A673 (cell line): ENCODE measurements at regions not wholly inside any gene's neighbourhood (a gene's known extent, or its start where the extent isn't known, plus 50 kb on each side); places are given as distances from the start of the nearest gene placed in this dataset.

Experiments
- BruUV-seq: library from RNA; stranded (reverse); fragments of 400-500 nt; replicated peaks from 2 replicates; lab custom pipeline; 2021; lab: Mats Ljungman, UMichigan
- CTCF ChIA-PET: fragments of 300-600 bp; sonication (Branson Sonifier 250); formaldehyde crosslinking; loops from one replicate; lab custom pipeline; 2022; ENCODE audit warnings: antibody characterized with exemption; lab: Charles Lee
- POLR2A ChIA-PET: fragments of 300-600 bp; sonication (Branson Sonifier 250); formaldehyde crosslinking; loops from one replicate; lab custom pipeline; 2022; ENCODE audit warnings: antibody characterized with exemption; ENCODE audit not compliant: low non-redundant PET; lab: Charles Lee
- DNase-seq: peaks from one replicate; pipeline ENCODE4 v3.0.0-alpha.2; 2015; ENCODE audit warnings: low spot score
- H3K27ac ChIP-seq: fragments of 200-600 bp; sonication (generic); 2 replicates; pipeline ENCODE4 v1.5.1; 2016; ENCODE audit warnings: mixed run types, low read depth, mild to moderate bottlenecking, mixed read lengths, antibody characterized with exemption, low read length; ENCODE audit not compliant: poor library complexity, severe bottlenecking
- H3K27me3 ChIP-seq: fragments of 200-600 bp; sonication (generic); replicated peaks from 2 replicates; pipeline ENCODE4 v1.6.1; 2017; ENCODE audit warnings: mixed run types, low read depth, mild to moderate bottlenecking, mixed read lengths, antibody characterized with exemption, low read length; ENCODE audit not compliant: insufficient read depth, poor library complexity
- H3K36me3 ChIP-seq: fragments of 200-600 bp; sonication (generic); 2 replicates; pipeline ENCODE4 v1.6.1; 2016; ENCODE audit warnings: mixed run types, mild to moderate bottlenecking, mixed read lengths, antibody characterized with exemption, low read length; ENCODE audit not compliant: insufficient read depth, poor library complexity, severe bottlenecking
- H3K4me1 ChIP-seq: fragments of 200-600 bp; sonication (generic); 2 replicates; pipeline ENCODE4 v1.6.1; 2017; ENCODE audit warnings: mixed run types, mild to moderate bottlenecking, mixed read lengths, antibody characterized with exemption, low read length; ENCODE audit not compliant: insufficient read depth, poor library complexity, severe bottlenecking
- H3K4me3 ChIP-seq: fragments of 200-600 bp; sonication (generic); 2 replicates; pipeline ENCODE4 v1.5.1; 2016; ENCODE audit warnings: low read depth, mixed run types, mild to moderate bottlenecking, mixed read lengths, low read length; ENCODE audit not compliant: poor library complexity, severe bottlenecking
- H3K9me3 ChIP-seq: fragments of 200-600 bp; sonication (generic); 2 replicates; pipeline ENCODE4 v1.6.1; 2016; ENCODE audit warnings: mixed run types, low read depth, mild to moderate bottlenecking, mixed read lengths, antibody characterized with exemption, low read length; ENCODE audit not compliant: poor library complexity, severe bottlenecking
- EZH2 ChIP-seq: fragments of 200-600 bp; sonication (generic); IDR thresholded peaks from 2 replicates; pipeline ENCODE4 v1.6.1; 2017; ENCODE audit warnings: borderline replicate concordance, low read depth, mild to moderate bottlenecking, mixed read lengths, antibody characterized with exemption, low read length; ENCODE audit not compliant: poor library complexity, severe bottlenecking
- intact Hi-C: fragments of 100-400 bp; cut with micrococcal nuclease; formaldehyde crosslinking; loops from one replicate; pipeline ENCODE4 v1.10.0; 2022; ENCODE audit not compliant: unreplicated experiment
- TF ChIP-seq, protein P1 (sequence below): fragments of 300-800, 200-600 bp; sonication (generic); conservative IDR thresholded peaks from 2 replicates; pipeline ENCODE4 v1.5.1; 2017; ENCODE audit warnings: low read depth, mild to moderate bottlenecking, antibody characterized with exemption, low read length, moderate library complexity, mixed read lengths

DNA sequence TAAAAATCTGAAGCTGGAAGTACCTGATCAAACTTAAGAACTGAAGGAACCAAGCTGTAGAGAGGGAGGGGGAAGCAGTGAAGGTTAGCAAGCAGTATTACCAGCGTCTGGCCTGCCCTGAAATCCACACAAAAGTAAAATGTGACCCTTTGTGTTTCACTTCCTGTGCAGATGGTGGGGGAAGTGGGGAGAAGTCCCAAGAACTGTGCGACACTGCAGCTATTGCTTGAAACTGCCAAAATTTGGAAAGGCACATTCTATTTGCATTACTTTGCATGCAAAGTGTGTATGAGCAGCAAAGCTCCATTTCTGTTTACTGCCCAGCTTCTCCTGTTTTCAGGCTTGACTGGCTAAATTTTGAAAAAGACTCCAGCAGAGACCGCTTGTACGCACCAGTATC, 72.1 kb upstream of the BMAL1 start:
- TF ChIP-seq, protein P1, sequence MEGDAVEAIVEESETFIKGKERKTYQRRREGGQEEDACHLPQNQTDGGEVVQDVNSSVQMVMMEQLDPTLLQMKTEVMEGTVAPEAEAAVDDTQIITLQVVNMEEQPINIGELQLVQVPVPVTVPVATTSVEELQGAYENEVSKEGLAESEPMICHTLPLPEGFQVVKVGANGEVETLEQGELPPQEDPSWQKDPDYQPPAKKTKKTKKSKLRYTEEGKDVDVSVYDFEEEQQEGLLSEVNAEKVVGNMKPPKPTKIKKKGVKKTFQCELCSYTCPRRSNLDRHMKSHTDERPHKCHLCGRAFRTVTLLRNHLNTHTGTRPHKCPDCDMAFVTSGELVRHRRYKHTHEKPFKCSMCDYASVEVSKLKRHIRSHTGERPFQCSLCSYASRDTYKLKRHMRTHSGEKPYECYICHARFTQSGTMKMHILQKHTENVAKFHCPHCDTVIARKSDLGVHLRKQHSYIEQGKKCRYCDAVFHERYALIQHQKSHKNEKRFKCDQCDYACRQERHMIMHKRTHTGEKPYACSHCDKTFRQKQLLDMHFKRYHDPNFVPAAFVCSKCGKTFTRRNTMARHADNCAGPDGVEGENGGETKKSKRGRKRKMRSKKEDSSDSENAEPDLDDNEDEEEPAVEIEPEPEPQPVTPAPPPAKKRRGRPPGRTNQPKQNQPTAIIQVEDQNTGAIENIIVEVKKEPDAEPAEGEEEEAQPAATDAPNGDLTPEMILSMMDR = no peak
- TF ChIP-seq EZH2 = no peak
- no peak overlapping the region for H3K27ac ChIP-seq
- intact Hi-C loops = no loop called here
- CTCF ChIA-PET = no interaction called here
- no peak overlapping the region for H3K4me3 ChIP-seq
- DNase-seq = peak; percentile 35
- H3K27me3 ChIP-seq = no peaks in the 10 kb centered on the region
- no TSS peak for BruUV-seq
- POLR2A ChIA-PET = no interaction called here
- no peaks in the 10 kb centered on the region for H3K9me3 ChIP-seq
- H3K4me1 ChIP-seq = peaks cover 5% of the 10 kb centered on the region
- H3K36me3 ChIP-seq = no peaks in the 10 kb centered on the region

DNA sequence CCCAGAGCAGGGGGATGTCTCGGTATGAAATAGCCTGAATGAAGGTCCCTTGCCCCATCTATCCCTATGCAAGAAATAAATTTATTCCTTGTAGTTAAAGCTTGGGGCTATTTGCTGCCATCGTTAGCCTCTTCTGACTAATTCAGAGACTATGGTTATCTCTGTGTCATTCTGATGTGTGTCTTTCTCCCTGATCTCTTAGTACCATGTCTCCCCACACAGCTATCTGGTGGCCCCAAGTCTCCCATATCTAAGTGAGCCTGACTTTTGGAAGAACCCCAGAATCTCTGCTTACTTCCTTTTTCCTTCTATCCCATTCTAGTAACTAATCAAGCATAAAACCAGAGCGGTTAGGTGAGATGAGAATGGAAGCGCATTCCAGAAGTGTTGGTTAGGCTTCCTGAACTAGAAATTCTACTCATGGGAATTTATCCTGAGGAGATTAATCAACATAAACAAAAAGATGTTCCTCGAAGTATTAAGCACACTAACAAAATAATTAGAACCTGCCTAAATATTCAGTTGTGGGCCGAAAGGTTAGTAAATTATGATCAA, 71.4 kb upstream of the BMAL1 start:
- H3K27ac ChIP-seq = no peak overlapping the region
- no peak for TF ChIP-seq EZH2
- TF ChIP-seq, protein P1 = no peak
- no peaks in the 10 kb centered on the region for H3K9me3 ChIP-seq
- no peaks in the 10 kb centered on the region for H3K36me3 ChIP-seq
- H3K4me1 ChIP-seq = peaks cover 5% of the 10 kb centered on the region
- no peak for DNase-seq
- no peak overlapping the region for H3K4me3 ChIP-seq
- ChIA-PET CTCF (no interaction called here), POLR2A (no interaction called here)
- BruUV-seq = no TSS peak
- H3K27me3 ChIP-seq = no peaks in the 10 kb centered on the region
- intact Hi-C loops = no loop called here

DNA sequence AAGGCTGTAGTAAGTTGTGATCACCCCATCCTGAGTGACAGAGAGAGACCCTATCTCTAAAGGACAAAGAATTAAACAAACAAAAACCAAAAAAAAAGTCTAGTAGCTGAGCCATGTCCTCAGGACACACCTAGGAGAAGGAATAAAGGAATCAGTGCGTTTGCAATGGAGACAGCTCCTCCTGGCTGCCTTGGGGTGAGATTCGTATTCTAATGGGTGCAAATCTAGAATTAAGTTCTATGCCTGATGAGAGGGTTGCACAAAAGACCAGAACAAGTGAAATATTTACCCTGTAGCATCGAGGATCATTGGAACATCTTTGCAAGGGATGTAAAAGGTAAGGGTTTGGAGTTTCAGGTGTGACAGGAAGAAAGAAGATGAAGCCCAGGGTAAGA, 70.3 kb upstream of the BMAL1 start:
- no TSS peak for BruUV-seq
- CTCF ChIA-PET = no interaction called here
- Histone ChIP-seq H3K4me1 (peaks cover 5% of the 10 kb centered on the region), H3K27me3 (no peaks in the 10 kb centered on the region), H3K9me3 (no peaks in the 10 kb centered on the region), H3K4me3 (peak overlapping the region; percentile 34), H3K36me3 (no peaks in the 10 kb centered on the region), H3K27ac (no peak overlapping the region)
- intact Hi-C loops = no loop called here
- TF ChIP-seq, protein P1 = peak; percentile 36; the same call in 1 of the 2 replicates
- no peak for TF ChIP-seq EZH2
- peak; percentile 23 for DNase-seq
- POLR2A ChIA-PET = no interaction called here
